HG02642 (cell line): ENCODE measurements at regions not wholly inside any gene's neighbourhood (a gene's known extent, or its start where the extent isn't known, plus 50 kb on each side); places are given as distances from the start of the nearest gene placed in this dataset.
"Not testable (repeated sequence)": the region's sequence is repeated elsewhere in the genome, so short reads cannot be mapped to it uniquely, and the experiment has no call there.

Source experiments
- ATAC-seq: cut with Tn5 transposase; IDR thresholded peaks from one replicate; pipeline ENCODE4 v1.9.1; 2021; ENCODE audit warnings: mild to moderate bottlenecking; ENCODE audit not compliant: unreplicated experiment, poor library complexity

DNA sequence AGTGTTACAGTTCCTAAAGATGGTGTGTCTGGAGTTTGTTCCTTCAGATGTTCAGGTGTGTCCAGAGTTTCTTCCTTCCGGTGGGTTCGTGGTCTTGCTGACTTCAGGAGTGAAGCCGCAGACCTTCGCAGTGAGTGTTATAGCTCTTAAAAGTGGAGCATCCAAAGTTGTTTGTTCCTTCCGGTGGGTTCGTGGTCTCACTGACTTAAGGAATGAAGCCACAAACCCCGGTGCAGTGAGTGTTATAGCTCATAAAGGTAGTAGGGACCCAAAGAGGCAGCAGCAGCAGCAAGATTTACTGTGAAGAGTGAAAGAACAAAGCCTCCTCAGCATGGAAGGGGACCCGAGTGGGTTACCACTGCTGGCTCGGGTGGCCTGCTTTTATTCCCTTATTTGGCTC is 90.6 kb upstream of the CST7 start:
- not testable (repeated sequence) for ATAC-seq

DNA sequence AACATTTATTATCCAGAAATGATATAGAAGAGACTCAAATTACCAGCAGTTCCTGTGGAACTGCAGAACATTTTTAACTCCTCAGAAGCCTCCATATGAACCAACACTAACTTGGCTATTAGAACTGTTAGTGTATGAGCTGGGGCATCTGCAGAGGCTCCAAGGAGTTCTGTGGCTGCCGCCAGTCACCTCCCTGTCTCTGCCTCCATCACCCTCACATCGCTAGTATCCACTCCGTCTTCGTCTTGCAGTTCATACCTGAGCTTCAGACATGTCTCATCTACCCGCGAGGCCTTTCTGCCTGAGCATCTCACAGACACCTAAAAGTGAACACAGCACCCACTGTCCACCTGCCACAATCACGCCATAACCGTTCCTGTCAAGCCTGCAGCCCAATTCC is 89.5 kb upstream of the CST7 start:
- no peak for ATAC-seq

DNA sequence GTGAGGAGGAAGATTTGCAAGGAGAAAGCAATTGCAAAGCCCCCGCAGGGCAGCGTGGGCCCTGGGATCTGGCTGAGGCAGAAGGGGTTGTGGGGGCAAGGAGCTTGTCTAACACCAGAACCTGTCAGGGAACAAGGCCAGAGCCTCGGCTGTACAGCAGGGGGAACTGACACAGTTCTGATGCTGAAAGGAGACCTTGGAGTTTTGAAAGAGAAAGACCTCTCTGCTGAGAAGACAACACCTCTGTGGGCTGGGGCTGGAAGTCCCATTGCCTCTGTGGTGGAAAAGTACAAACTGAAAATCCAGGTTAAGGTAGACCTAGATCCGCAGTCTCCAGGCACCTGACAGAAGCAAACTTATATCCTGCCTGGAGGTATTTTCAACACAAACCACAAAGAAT is 86.9 kb upstream of the CST7 start:
- ATAC-seq, result no peak

DNA sequence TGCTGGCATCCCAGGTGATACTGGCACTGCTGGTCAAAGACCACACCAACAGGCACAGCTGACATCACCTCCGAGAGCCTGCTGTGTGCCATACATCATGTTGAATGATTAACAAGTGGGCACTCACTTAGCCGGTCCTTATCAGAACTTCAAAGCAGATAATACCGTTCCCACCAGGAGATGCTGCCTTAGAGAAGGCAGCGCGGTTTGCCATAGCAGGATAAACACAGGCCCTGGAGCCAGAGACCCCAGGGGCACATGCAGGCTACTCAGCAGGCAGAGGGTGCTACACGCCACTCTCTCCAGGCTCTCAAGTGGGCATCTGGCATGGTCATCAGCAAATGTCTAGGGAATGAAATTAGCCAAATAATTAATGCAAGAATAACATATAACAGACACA is 86.5 kb upstream of the CST7 start:
- ATAC-seq, result no peak

DNA sequence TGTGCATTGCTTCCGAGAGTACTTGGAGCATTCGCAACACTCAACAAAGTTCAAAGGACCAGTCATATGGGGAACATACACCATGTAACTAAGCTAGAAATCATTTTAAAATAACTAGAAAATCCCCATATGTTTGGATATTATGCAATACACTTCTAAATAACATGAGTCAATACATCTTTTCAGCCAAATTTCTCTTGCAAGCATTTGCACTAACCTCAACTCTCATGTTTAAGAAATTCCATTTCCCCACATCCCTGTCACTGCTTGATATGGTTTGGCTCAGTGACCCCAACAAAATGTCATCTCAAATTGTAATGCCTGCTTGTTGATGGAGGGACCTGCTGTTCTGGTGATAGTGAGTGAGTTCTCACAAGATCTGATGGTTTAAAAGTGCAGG is 85.7 kb upstream of the CST7 start:
- no peak for ATAC-seq

DNA sequence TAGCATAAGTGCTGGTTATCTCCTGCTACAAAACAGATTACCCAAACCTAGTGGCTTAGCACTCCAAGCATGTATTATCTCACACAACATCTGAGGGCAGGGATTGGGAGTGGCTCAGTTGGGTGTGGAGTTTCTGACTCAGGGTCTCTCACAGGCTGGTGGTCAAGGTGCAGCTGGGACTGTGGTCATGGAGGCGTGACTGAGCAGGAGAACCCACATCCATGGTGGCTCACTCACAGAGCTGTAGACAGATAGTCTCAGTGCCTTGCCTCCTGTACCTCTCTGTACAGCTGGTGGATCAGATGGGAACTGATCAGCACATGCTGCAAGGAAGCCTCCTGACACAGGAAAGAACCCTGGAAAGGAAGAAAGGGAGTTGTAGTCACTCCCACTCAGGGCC is 83.1 kb upstream of the CST7 start:
- ATAC-seq, result no peak

DNA sequence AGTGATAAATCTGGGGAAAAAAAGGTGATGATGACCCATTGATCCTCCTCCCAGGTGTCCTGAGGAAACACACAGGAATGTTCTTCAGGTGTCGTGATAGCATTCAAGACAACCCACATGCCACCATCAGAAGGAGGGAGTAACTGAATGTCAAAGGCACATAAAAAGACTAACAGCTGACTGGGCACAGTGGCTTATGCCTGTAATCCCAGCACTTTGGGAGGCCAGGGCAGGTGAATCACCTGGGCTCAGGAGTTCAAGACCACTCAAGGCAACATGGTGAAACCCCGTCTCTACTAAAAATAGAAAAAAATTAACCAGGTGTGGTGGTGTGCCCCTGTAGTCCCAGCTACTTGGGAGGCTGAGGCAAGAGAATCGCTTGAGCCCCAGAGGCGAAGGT is 82.3 kb upstream of the CST7 start:
- ATAC-seq, result no peak

DNA sequence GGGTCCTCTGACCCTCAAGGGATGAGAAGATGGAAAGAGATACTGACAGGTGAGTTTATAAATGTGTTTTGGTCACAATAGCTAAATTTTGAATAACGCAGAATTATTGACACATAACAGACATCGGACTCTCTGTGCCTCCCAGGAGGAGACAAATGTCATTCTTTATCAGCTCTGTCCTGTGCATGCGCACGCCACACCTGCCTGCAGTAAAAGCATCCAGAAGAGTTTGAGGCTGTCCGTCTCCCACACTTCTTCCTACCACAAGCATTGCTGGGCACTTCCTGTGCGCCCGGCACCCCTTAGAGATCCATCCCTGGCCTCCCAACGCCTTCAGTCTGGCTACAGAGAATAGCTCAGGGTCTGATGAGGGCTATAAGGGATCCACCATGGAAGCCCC is 81.5 kb upstream of the CST7 start:
- ATAC-seq, result no peak

DNA sequence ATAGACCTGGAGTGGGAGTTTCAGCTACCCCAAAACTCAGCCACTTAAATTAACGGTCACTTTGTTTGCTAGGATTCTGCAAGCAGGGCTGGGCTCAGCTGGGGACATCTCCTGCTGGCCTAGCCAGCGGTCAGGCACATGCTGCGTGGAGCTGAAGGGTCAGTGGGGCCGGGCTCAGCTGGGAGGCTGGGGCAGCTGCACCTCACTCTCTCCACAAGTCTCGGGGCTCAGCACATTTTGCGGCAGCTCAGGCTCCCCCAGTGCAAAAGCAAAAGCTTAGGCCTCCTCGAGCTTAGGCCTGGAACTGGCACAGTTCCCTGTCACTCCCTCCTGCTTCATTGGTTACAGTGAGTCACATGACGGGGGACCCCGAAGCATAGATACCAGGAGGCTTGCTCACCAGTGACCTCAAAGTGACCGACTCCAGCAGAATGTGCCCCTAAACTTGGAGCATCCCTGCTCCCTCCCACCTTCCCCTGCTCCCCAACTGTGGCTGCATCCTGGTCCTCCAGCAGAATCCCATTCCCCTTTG is 80.6 kb upstream of the CST7 start:
- ATAC-seq, result no peak

DNA sequence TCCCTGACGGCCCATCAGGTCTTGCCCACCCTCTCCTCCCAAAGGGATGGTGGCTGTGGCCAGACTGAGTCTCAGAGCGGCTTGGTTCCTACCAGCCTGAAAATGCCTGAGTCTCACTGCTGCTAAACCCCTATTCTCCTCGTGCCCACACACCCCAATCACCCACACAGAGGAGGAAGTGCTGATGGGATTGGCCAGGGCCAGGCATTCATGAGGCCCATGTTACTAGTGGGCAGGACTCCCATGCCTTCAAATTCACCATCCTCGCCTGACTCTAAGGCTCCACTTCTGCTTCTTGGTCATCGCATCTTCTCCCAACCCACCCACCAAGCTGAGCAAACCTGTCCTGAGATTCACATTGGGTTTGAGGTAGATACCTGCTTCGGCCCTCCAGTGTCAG is 80.1 kb upstream of the CST7 start:
- no peak for ATAC-seq

DNA sequence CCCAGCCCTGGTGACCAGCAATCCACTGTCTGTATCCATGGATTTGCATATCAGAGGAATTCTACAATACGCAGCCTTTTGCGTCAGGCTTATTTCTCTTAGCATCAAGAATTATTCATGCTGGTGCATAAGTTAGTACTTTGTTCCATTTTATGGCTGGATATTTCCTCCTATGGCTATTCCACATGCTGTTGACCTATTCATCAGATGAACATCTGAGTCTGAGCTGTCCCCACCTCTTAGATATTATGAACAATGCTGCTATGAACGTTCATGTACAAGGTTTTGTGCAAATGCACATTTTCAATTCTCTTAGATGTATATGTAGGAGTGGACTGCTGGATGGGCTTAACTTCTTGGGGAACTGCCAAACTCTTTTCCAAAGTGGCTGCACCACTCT is 79.0 kb upstream of the CST7 start:
- no peak for ATAC-seq

DNA sequence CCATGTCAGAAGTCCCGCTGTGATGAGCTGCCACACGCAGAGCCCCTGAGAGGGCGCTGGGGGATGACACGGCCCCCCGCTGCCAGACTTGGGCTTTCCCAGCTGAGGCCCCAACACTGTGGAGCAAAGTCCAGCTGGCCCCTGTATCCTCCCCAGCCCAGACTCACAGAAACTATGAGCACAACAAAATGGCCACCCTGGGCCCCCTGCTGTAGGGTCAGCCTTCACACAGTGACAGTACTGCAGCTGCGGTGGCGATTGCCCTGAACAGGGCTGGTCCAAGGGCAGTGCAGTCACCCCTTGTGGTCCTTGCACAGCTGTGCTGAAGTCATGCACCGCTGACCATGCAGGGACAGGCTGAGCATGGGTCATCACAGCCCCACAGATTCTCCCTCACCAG is 78.2 kb upstream of the CST7 start:
- no peak for ATAC-seq

DNA sequence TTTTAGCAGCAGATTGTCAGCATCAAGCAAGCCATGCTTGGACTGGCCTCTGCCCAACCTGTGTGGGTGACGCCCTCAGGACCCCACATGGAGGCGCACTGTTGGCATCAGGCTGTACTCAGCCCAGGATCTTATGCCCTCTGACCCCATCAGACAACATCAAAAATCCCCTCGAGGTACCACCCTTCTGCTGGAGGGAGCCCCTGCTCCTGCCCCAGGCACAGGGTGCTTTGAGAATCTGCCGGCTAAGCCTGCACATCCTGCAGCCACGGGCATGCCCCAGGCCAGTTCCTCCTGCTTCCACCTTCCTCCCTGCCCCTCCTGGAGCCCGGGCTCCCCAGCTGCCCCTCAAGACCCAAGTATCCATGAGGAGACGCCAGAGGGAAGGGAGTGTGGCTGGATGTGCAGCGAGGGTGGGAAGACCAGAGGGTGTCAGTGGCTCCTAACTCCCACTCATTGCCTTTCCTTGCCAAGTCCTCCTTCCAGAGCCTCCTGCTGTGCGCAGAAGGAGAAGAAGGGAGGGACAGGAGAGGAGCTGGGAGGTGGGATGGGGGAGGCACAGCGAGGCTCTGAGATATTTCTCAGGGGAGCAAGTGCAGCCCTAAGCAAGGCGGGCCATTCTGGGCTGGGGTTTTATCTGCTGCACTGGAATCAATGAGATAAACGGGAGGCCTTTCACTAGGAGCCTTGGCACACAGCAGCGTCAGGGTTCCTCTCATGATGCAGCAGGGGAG is 77.4 kb upstream of the CST7 start:
- no peak for ATAC-seq

DNA sequence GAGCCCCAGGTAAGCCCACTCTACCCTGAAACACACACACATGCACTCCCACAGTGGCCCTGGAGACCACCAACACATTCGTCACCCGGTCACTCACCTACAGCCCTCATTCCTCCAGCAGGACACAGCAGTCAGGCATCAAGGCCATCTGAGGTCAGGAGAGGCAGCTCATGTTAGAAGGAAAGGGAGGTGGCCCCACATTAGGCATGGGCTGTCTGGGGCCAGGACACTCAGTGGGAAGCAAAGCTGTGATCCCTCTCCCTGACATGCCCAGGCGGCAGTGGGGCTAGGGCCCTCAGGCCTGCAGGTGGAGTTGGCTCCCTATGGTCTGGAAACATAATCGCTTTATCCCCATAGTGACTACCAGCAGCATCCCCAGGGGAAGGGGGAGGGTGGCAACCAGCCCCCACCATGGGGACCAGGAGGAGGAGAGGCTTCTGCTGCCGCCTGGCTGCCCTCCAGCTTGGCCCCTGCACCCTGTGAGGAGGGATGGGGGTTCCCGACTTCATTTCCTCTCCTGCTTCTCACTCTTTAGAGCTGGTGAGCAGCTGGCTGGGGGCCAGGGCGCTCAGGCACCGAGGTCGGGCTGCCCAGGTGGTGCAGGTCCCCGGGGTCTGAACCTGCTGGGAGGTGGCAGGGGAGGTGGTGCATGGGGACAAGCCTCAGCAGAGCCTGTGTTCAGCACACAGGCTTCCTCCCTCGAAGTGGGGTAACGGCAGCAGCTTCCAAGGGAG is 76.6 kb upstream of the CST7 start:
- ATAC-seq, result peak; percentile 55

DNA sequence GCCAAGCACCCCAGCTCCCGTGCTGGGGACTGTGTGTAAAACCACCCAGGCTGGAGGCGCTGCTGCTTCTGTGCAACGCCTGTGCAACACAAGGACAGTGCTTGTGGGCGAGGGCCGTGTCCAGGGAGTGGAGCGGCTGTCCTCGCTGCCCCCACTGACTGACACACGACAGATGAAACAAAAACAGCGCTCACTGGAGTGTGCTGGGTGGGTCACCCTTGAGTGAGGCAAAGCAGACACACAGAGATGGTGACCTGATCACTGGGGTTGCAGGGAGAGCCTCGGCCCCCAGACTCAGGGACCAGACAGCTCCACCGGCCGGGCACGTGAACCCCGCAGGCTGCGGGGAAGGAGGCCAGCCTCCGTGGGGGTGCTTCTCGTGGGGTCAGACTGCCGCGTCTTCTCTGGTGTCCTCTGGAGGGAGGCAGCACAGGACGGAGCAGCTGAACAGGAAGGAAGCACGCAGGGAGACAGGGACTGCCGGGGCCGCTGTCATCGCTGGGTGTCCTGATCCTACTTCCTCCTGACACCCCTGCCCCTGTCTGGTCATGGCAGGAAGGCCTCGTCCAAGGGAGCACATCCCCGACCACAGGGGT is 75.9 kb upstream of the CST7 start:
- ATAC-seq, result peak; percentile 12

DNA sequence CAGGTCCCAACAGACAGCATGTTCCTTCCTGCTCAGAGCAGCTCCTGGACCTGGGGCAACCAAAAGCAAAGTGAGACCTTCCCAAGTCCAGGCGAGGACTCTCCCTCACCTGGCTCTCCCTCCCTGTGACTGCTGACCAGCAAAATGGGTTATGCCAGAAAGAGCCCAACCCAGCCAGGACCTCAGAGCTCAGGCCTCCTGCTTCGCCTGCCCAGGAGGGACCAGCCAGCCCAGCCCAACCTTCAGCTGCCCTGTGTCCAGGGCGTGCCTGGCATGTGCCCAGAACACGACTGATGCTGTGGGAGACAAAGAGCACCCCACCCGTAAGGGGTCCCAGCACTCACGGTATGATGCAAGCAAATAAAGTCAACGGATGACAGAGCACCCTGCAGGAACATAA is 74.0 kb upstream of the CST7 start:
- no peak for ATAC-seq

DNA sequence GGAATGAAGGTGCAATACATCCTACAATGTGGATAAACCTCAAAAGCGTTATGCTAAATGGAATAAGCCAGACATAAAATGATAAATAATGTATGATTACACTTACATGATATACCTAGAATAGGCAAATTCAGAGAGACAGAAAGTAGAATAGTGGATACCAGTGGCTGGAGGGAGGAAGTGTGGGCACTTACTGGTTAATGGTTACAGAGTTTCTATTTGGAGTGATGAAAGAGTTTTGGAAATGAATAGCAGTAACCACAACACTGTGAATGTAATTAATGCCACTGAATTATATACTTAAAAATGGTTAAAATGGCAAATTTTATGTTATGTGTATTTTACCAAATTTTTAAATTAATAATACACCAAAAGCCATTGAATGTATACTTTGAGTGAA is 71.4 kb upstream of the CST7 start:
- ATAC-seq, result no peak

DNA sequence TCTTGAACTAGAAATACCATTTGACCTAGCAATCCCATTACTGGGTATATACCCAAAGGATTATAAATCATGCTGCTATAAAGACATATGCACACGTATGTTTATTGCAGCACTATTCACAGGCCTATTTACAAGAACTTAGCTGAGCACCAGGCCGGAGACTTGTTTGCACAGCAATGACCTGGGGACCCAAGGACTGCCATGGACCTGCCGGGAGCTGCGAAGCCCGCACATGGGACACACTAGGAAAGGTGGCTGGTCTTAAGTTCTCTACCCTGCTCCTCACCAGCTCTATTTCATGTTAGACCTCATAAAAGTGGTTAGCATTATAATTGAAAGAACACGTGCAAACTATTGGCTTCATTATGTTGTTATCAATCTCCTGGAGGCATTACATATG is 70.4 kb upstream of the CST7 start:
- ATAC-seq, result no peak

DNA sequence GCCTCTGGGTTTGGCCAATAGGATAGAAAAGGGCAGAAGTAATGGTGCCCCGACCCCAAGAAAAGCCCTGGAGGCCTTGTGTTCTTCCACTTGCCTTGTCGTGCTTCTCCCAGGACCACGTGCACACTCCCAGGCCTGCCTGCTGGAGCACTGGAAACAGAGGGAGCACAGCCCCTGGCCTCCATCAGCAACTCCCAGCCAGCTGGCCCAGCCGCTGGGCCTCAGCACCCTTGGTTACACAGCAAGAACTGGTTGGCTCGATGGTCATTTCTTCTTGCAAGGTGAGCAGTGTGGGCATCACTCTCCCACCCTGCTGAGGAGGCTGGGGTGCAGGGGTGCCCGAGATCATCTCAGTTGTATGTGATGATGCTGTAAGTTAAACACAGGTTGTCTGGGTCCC is 69.2 kb upstream of the CST7 start:
- no peak for ATAC-seq

DNA sequence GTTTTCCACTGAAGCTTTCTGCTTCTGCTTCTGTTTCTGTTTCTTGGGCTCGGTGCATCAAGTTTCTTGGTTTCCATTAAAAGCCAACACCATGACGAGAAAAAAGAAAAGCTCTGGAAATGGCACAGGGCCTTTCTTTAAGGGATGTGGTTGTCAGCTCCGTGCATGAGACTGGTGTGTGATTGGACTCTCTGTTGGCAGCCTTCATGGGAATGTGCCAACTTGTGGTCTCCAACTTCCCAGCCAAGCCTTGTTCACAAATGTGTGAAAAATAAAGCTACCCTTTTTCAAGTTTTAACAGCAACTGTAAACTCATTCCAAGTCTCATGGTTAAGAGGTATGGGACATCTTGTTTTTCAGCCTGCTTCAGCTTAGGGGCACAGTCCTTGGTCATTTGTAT is 68.7 kb upstream of the CST7 start:
- no peak for ATAC-seq

DNA sequence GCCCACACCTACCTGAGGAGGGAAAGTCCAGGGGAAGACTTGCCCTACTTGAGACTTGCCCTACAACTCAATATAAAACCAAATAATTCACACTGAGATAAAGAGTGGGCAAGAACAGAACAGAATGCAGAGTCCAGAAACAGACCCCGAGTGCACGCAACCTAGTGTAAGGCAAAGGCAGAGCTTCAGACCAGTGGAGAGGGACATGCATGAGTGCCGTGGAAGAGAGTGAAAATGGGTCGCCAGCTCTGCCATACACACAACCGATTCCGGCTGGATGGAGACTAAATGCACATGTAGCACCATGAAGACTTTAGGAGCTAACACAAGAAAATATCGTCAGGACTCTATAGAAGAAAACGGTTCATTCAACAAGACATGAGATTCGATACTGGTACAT is 58.8 kb upstream of the CST7 start:
- ATAC-seq, result no peak
